ENCODE measurements at regions not wholly inside any gene's neighbourhood (a gene's known extent, or its start where the extent isn't known, plus 50 kb on each side); places are given as distances from the start of the nearest gene placed in this dataset.

DNA sequence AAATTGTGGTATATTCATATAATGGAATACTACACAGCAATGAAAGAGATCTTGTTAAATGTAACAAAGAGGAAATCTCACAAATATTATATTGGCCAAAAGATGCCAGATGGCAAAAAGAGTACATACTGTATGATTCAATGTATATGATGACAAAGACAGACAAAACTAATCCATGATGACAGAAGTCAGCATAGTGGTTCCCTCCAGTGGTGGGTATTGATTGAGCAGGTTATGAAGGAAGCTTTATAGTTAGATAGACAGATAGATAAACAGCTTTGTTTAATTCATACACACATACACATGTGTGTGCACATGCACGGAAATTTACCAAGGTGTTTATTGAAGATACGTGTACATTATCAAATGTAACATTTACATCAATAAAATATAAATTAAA is 74.4 kb upstream of the SMIM36 start:
- H3F3A ChIP-seq (replicated peaks; ENCODE audit: insufficient read depth) = peaks cover 13% of the 10 kb centered on the region
- CTCF ChIA-PET = interaction anchor here (0.6 kb wide), 1 partner anchor 59 kb away, joined by 3 read pairs; no protein-coding TSS in a partner anchor
- H3K4me2 ChIP-seq = no peak overlapping the region
- H3K79me2 ChIP-seq (ENCODE audit: insufficient read depth) = no peaks in the 10 kb centered on the region
- no peak for TF ChIP-seq RFX5 (IDR thresholded peaks at IDR 0.05; ENCODE audit: low read length)
- no peak for TF ChIP-seq TCF12 (IDR thresholded peaks at IDR 0.05)
- TF ChIP-seq REST (IDR thresholded peaks at IDR 0.05; ENCODE audit: low read depth, low read length) = no peak
- no peak for TF ChIP-seq EZH2phosphoT487 (IDR thresholded peaks at IDR 0.05; ENCODE audit: borderline replicate concordance, low read depth)
- TF ChIP-seq PBX3 (IDR thresholded peaks at IDR 0.05) = no peak
- no peak for TF ChIP-seq EP300 (IDR thresholded peaks at IDR 0.05; ENCODE audit: borderline replicate concordance in 1 of 2, low read depth in 1 of 2, low read length in 1 of 2)
- no peak for TF ChIP-seq RAD21 (IDR thresholded peaks at IDR 0.05; ENCODE audit: low read length)
- no peak for TF ChIP-seq CTCF (IDR thresholded peaks at IDR 0.05)
- TF ChIP-seq, protein P1, sequence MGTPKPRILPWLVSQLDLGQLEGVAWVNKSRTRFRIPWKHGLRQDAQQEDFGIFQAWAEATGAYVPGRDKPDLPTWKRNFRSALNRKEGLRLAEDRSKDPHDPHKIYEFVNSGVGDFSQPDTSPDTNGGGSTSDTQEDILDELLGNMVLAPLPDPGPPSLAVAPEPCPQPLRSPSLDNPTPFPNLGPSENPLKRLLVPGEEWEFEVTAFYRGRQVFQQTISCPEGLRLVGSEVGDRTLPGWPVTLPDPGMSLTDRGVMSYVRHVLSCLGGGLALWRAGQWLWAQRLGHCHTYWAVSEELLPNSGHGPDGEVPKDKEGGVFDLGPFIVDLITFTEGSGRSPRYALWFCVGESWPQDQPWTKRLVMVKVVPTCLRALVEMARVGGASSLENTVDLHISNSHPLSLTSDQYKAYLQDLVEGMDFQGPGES (IDR thresholded peaks at IDR 0.05; ENCODE audit: low read depth, low read length) = no peak
- TF ChIP-seq RXRA (IDR thresholded peaks at IDR 0.05; ENCODE audit: borderline replicate concordance, low read depth) = no peak
- no peak for TF ChIP-seq JUND (IDR thresholded peaks at IDR 0.05)
- no peak for TF ChIP-seq GATA2 (CRISPR knock-in tag; IDR thresholded peaks at IDR 0.05)
- no peak for TF ChIP-seq FOXJ3 (CRISPR knock-in tag; IDR thresholded peaks at IDR 0.05)
- TF ChIP-seq USF2 (IDR thresholded peaks at IDR 0.05; ENCODE audit: borderline replicate concordance, low read depth, low read length) = no peak
- no peak for TF ChIP-seq TAF1 (IDR thresholded peaks at IDR 0.05; ENCODE audit: borderline replicate concordance, low read depth, low read length)
- TF ChIP-seq POLR2AphosphoS5 (IDR thresholded peaks at IDR 0.05; ENCODE audit: low read depth, low read length) = no peak
- no peak for TF ChIP-seq RCOR1 (IDR thresholded peaks at IDR 0.05; ENCODE audit: low read length)
- H3K9ac ChIP-seq = no peak overlapping the region
- no peaks in the 10 kb centered on the region for H3K27me3 ChIP-seq (ENCODE audit: insufficient read depth)
- H4K20me1 ChIP-seq (ENCODE audit: insufficient read depth) = no peaks in the 10 kb centered on the region
- POLR2A ChIA-PET = no interaction called here
- no peak overlapping the region for H3K4me3 ChIP-seq (ENCODE audit: low read depth in 2 of 2, low read length in 1 of 2)
- H3K27ac ChIP-seq (ENCODE audit: low read depth in 2 of 2, low read length in 1 of 2) = no peak overlapping the region
- 83% methylated on average over 2 of the region's 2 CpGs for WGBS (ENCODE audit: low lambda C conversion rate)
- H3K9me3 ChIP-seq = no peaks in the 10 kb centered on the region
- no peaks in the 10 kb centered on the region for H3K9me2 ChIP-seq
- H3K4me1 ChIP-seq (ENCODE audit: control insufficient read depth in 1 of 2, insufficient read depth in 2 of 2, low read depth in 1 of 2, low read length in 1 of 2) = peaks cover 2 to 17% of the 10 kb centered on the region in 2 experiments; a peak in 2 of 4 replicates
- no peaks in the 10 kb centered on the region for H3K36me3 ChIP-seq (replicated peaks in 1 of 2; ENCODE audit: control insufficient read depth in 1 of 2, insufficient read depth in 2 of 2, low read length in 1 of 2)
- H2AFZ ChIP-seq (ENCODE audit: low read depth) = no peak overlapping the region
- no peak for DNase-seq
